ENCODE measurements at regions not wholly inside any gene's neighbourhood (a gene's known extent, or its start where the extent isn't known, plus 50 kb on each side); places are given as distances from the start of the nearest gene placed in this dataset.

DNA sequence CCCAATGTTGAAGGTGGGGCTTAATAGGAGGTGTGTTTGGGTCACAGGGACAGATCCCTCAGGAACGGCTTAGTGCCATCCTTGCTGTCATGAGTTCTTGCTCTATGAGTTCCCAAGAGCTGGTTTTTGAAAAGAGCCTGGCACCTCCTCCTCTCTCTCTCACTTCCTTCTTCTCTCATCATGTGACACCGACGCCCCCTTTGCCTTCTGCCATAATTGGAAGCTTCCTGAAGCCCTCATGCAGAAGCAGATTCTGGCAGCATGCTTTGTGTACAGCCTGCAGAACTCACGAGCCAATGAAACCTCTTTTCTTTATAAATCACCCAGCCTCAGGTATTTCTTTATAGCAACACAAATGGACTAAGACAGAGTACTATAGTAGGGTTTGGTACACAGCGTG lies 100.4 kb upstream of the SH3BP4 start:
- no peak for DNase-seq (ENCODE audit: low read depth, low spot score)
- Histone ChIP-seq H3K4me3 (ENCODE audit: insufficient read length, low read depth) (no peak overlapping the region), H3K4me1 (ENCODE audit: insufficient read depth, insufficient read length) (peaks cover 2% of the 10 kb centered on the region), H3K36me3 (ENCODE audit: insufficient read depth, insufficient read length, low read length) (no peaks in the 10 kb centered on the region), H3K27me3 (ENCODE audit: insufficient read depth, insufficient read length) (no peaks in the 10 kb centered on the region), H3K9ac (ENCODE audit: insufficient read length, low read depth) (no peak overlapping the region), H3K9me3 (ENCODE audit: insufficient read depth, low read length) (peaks cover 19% of the 10 kb centered on the region)
- TF ChIP-seq YY1 (IDR thresholded peaks at IDR 0.05; ENCODE audit: insufficient read depth, insufficient read length) (no peak), ZNF274 (IDR thresholded peaks at IDR 0.05; ENCODE audit: low read depth, low read length) (no peak), SUZ12 (IDR thresholded peaks at IDR 0.05; ENCODE audit: extremely low read depth, insufficient read depth, insufficient read length) (no peak)

DNA sequence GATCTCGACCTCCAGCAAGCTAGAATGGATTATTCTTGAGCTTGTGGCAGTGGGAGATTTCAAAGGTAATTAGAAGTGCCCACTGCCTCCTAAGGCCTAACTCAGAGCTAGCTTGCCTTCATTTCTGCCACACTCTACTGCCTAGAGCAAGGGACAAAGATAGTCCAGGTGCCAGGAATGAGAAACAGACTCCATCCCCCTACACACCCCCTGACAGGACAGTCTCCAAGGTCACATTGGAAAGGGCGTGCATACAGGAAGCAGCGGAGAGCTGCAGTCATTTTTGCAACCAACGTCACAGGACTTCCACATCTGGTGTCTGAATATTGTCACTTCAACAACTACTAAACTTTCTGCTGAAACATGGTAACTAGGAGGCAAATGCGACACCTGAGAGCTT lies 101.0 kb upstream of the SH3BP4 start:
- Histone ChIP-seq H3K9ac (ENCODE audit: insufficient read length, low read depth) (no peak overlapping the region), H3K4me3 (ENCODE audit: insufficient read length, low read depth) (no peak overlapping the region), H3K27me3 (ENCODE audit: insufficient read depth, insufficient read length) (no peaks in the 10 kb centered on the region), H3K4me1 (ENCODE audit: insufficient read depth, insufficient read length) (peaks cover 2% of the 10 kb centered on the region), H3K9me3 (ENCODE audit: insufficient read depth, low read length) (peaks cover 19% of the 10 kb centered on the region), H3K36me3 (ENCODE audit: insufficient read depth, insufficient read length, low read length) (no peaks in the 10 kb centered on the region)
- no peak for TF ChIP-seq YY1 (IDR thresholded peaks at IDR 0.05; ENCODE audit: insufficient read depth, insufficient read length)
- no peak for TF ChIP-seq SUZ12 (IDR thresholded peaks at IDR 0.05; ENCODE audit: extremely low read depth, insufficient read depth, insufficient read length)
- no peak for TF ChIP-seq ZNF274 (IDR thresholded peaks at IDR 0.05; ENCODE audit: low read depth, low read length)
- DNase-seq (ENCODE audit: low read depth, low spot score), result no peak

DNA sequence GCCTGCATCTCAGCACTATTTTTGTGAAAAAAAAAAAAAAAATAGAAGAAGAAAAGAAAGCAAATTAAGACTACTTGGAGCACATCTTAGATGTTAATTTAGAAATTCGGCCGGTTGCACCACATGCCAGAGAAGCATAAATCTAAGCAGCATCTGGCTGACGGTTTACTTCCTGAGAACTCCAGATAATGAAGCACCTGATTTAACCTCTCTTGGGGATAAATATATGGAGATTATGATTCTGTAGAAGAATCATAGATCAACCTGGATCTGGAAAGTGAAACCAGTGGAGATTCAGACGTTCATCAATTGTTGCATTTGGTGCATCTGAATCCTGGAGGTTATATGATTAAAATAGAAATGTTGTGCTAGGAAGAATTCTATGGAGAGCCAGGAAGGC lies 102.1 kb upstream of the SH3BP4 start:
- TF ChIP-seq ZNF274 (IDR thresholded peaks at IDR 0.05; ENCODE audit: low read depth, low read length) (no peak), SUZ12 (IDR thresholded peaks at IDR 0.05; ENCODE audit: extremely low read depth, insufficient read depth, insufficient read length) (no peak), YY1 (IDR thresholded peaks at IDR 0.05; ENCODE audit: insufficient read depth, insufficient read length) (no peak)
- DNase-seq (ENCODE audit: low read depth, low spot score), result no peak
- Histone ChIP-seq H3K4me3 (ENCODE audit: insufficient read length, low read depth) (no peak overlapping the region), H3K36me3 (ENCODE audit: insufficient read depth, insufficient read length, low read length) (no peaks in the 10 kb centered on the region), H3K9me3 (ENCODE audit: insufficient read depth, low read length) (peaks cover 8% of the 10 kb centered on the region), H3K9ac (ENCODE audit: insufficient read length, low read depth) (no peak overlapping the region), H3K27me3 (ENCODE audit: insufficient read depth, insufficient read length) (no peaks in the 10 kb centered on the region), H3K4me1 (ENCODE audit: insufficient read depth, insufficient read length) (peaks cover 2% of the 10 kb centered on the region)

DNA sequence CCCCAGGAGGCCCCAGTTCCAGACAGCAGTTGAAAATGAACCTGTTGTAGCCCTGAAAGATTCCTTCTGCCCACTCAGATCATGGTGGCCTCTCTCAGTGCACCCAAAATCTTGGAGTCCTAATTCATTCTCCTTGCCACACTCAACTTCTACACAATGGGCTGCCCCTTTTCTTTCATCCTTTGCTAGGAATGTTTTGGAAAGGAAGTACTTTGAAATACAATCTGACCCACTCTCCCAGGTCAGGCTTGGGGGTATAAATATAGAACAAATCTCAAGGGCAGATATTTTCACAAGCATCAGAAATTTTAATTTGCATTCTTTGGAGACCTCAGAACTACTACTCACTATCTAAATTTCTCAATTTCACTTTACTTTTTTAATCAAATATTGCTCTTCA lies 103.2 kb upstream of the SH3BP4 start:
- TF ChIP-seq ZNF274 (IDR thresholded peaks at IDR 0.05; ENCODE audit: low read depth, low read length) (no peak), SUZ12 (IDR thresholded peaks at IDR 0.05; ENCODE audit: extremely low read depth, insufficient read depth, insufficient read length) (no peak), YY1 (IDR thresholded peaks at IDR 0.05; ENCODE audit: insufficient read depth, insufficient read length) (no peak)
- no peak overlapping the region for H3K9ac ChIP-seq (ENCODE audit: insufficient read length, low read depth)
- peaks cover 2% of the 10 kb centered on the region for H3K4me1 ChIP-seq (ENCODE audit: insufficient read depth, insufficient read length)
- no peak for DNase-seq (ENCODE audit: low read depth, low spot score)
- H3K4me3 ChIP-seq (ENCODE audit: insufficient read length, low read depth), result no peak overlapping the region
- no peaks in the 10 kb centered on the region for H3K27me3 ChIP-seq (ENCODE audit: insufficient read depth, insufficient read length)
- peaks cover 7% of the 10 kb centered on the region; the same call in 1 of the 2 replicates for H3K9me3 ChIP-seq (ENCODE audit: insufficient read depth, low read length)
- H3K36me3 ChIP-seq (ENCODE audit: insufficient read depth, insufficient read length, low read length), result no peaks in the 10 kb centered on the region

DNA sequence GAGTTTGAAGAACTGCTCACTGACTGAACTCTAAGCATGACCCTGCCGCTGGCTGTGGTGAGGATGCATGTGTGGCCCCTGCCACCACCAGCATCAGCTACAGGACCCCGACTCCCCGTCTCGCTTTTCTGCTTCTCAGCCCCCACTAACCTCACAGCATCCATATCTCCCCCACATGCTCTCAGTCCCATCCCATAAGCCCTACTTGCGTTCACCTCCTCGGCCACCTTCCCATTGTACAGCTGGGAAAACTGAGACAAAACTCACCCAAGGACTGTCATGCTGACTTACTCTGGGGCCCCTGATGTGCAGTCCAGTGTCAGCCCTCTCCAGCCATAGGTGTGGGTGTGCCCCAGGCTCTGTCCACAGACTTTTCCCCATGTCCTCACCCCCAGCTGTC lies 104.2 kb upstream of the SH3BP4 start:
- Histone ChIP-seq H3K27me3 (ENCODE audit: insufficient read depth, insufficient read length) (no peaks in the 10 kb centered on the region), H3K9me3 (ENCODE audit: insufficient read depth, low read length) (peaks cover 7% of the 10 kb centered on the region; the same call in 1 of the 2 replicates), H3K9ac (ENCODE audit: insufficient read length, low read depth) (no peak overlapping the region), H3K4me3 (ENCODE audit: insufficient read length, low read depth) (no peak overlapping the region), H3K36me3 (ENCODE audit: insufficient read depth, insufficient read length, low read length) (no peaks in the 10 kb centered on the region), H3K4me1 (ENCODE audit: insufficient read depth, insufficient read length) (peaks cover 2% of the 10 kb centered on the region)
- TF ChIP-seq SUZ12 (IDR thresholded peaks at IDR 0.05; ENCODE audit: extremely low read depth, insufficient read depth, insufficient read length) (no peak), ZNF274 (IDR thresholded peaks at IDR 0.05; ENCODE audit: low read depth, low read length) (no peak), YY1 (IDR thresholded peaks at IDR 0.05; ENCODE audit: insufficient read depth, insufficient read length) (no peak)
- no peak for DNase-seq (ENCODE audit: low read depth, low spot score)

DNA sequence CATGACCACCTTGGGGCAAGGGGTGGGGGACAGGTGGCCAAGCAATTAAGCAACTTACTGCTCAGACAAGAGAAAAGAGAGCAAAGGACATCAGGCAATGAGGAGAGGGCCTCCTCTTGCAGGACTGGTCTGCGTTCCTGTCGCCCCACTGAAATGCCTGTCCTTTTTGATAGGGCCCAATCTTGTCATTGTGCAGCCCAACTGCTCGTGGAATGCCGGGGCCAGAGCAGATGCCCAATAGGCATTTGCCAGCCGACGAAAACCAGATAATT lies 104.5 kb upstream of the SH3BP4 start:
- Histone ChIP-seq H3K27me3 (ENCODE audit: insufficient read depth, insufficient read length) (no peaks in the 10 kb centered on the region), H3K9me3 (ENCODE audit: insufficient read depth, low read length) (peaks cover 7% of the 10 kb centered on the region; the same call in 1 of the 2 replicates)

DNA sequence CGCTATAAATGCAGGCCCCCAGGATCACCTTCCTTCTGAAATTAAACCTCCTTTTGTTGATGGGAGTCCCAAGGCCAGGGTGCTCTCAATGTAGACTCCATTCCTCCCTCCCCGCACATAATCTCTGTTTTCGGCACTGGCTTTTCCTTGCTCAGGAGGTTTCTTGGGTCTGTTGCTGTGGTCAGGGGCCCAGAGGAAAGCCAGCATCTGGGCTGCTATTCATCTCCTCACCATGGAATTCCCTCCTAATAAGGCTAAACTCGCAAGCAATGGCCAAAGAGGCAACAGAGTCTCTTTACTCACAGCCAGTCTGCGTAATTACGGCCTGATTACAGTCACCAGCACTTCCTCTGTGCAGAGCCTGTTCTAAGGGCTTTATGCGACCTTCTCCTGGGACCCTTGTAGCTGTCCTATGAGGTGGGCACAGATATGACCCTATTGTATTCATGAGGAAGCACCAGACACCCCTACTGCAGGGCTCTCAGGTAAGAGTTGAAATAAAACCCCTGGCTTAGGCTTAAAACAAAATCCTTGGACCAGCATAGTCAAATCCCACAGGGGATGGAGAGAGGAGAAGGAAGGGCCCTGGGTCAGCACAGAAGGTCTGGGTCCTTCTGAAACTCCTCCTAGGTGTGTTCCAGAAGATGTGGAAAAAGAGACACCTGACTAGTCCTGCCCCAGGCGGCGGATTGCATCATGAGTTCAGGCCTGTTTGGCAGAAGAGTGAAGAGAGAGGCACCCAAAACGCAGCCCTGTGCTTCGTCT lies 105.0 kb upstream of the SH3BP4 start:
- Histone ChIP-seq H3K4me3 (ENCODE audit: insufficient read length, low read depth) (no peak overlapping the region), H3K36me3 (ENCODE audit: insufficient read depth, insufficient read length, low read length) (no peaks in the 10 kb centered on the region), H3K9me3 (ENCODE audit: insufficient read depth, low read length) (peaks cover 7% of the 10 kb centered on the region; the same call in 1 of the 2 replicates), H3K9ac (ENCODE audit: insufficient read length, low read depth) (no peak overlapping the region), H3K4me1 (ENCODE audit: insufficient read depth, insufficient read length) (peaks cover 2% of the 10 kb centered on the region), H3K27me3 (ENCODE audit: insufficient read depth, insufficient read length) (no peaks in the 10 kb centered on the region)
- DNase-seq (ENCODE audit: low read depth, low spot score), result no peak
- TF ChIP-seq ZNF274 (IDR thresholded peaks at IDR 0.05; ENCODE audit: low read depth, low read length), result no peak
- TF ChIP-seq YY1 (IDR thresholded peaks at IDR 0.05; ENCODE audit: insufficient read depth, insufficient read length), result no peak
- TF ChIP-seq SUZ12 (IDR thresholded peaks at IDR 0.05; ENCODE audit: extremely low read depth, insufficient read depth, insufficient read length), result no peak

More for the DNA sequence above, 104.5 kb upstream of the SH3BP4 start:
- no peak for DNase-seq (ENCODE audit: low read depth, low spot score)
- H3K4me3 ChIP-seq (ENCODE audit: insufficient read length, low read depth), result no peak overlapping the region
- TF ChIP-seq SUZ12 (IDR thresholded peaks at IDR 0.05; ENCODE audit: extremely low read depth, insufficient read depth, insufficient read length) (no peak), YY1 (IDR thresholded peaks at IDR 0.05; ENCODE audit: insufficient read depth, insufficient read length) (no peak), ZNF274 (IDR thresholded peaks at IDR 0.05; ENCODE audit: low read depth, low read length) (no peak)
- no peaks in the 10 kb centered on the region for H3K36me3 ChIP-seq (ENCODE audit: insufficient read depth, insufficient read length, low read length)
- H3K4me1 ChIP-seq (ENCODE audit: insufficient read depth, insufficient read length), result peaks cover 2% of the 10 kb centered on the region
- no peak overlapping the region for H3K9ac ChIP-seq (ENCODE audit: insufficient read length, low read depth)

Data from NT2/D1 (cell line).